Neural crest cell (in vitro differentiated cells): ENCODE measurements at regions not wholly inside any gene's neighbourhood (a gene's known extent, or its start where the extent isn't known, plus 50 kb on each side); places are given as distances from the start of the nearest gene placed in this dataset.

Experiments
- DNase-seq: peaks from one replicate; pipeline ENCODE4 v3.0.0; 2021; ENCODE audit warnings: low read depth, mixed read lengths, low spot score
- H3K27ac Mint-ChIP-seq: one replicate; pipeline ENCODE4 v1.8.0; 2021; ENCODE audit warnings: mild to moderate bottlenecking, mixed read lengths; ENCODE audit not compliant: unreplicated experiment
- H3K27me3 Mint-ChIP-seq: 2 replicates; pipeline ENCODE4 v1.8.0; 2021; ENCODE audit warnings: low read depth, mild to moderate bottlenecking, mixed read lengths
- H3K36me3 Mint-ChIP-seq: 2 replicates; pipeline ENCODE4 v1.8.0; 2021; ENCODE audit warnings: low read depth, mild to moderate bottlenecking, mixed read lengths
- H3K4me1 Mint-ChIP-seq: 2 replicates; pipeline ENCODE4 v1.8.0; 2021; ENCODE audit warnings: mixed read lengths
- H3K4me3 Mint-ChIP-seq: one replicate; pipeline ENCODE4 v1.8.0; 2021; ENCODE audit warnings: mild to moderate bottlenecking, mixed read lengths
- H3K9me3 Mint-ChIP-seq: 2 replicates; pipeline ENCODE4 v1.8.0; 2021; ENCODE audit warnings: mixed read lengths
- TF ChIP-seq, protein P1 (sequence below): fragments of 200-600 bp; sonication (generic); conservative IDR thresholded peaks from 2 replicates; pipeline ENCODE4 v1.5.0; 2021; ENCODE audit warnings: antibody characterized with exemption, mild to moderate bottlenecking

DNA sequence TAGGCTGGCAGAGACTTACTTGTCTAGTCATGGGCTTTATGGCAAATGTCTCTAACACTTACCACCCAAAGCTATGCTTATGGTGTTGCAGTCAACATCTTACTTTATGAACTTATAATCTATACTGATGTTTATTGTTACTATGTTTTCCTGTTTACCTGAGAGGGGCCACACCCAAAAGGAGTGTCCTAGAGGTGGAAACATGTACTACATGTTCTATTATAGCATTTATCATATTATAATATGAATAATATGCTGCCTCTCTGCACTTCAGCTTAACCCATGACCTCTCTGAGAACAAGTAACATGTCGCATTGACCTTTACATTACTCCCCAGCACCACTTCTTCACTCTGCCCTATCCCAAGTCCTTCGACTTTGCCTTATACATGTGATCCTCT is 501.8 kb downstream of the ETNK1 start:
- Mint-ChIP-seq H3K4me1 (no peaks in the 10 kb centered on the region), H3K9me3 (no peaks in the 10 kb centered on the region), H3K4me3 (no peak overlapping the region), H3K36me3 (no peaks in the 10 kb centered on the region), H3K27me3 (no peaks in the 10 kb centered on the region), H3K27ac (no peak overlapping the region)
- TF ChIP-seq, protein P1, sequence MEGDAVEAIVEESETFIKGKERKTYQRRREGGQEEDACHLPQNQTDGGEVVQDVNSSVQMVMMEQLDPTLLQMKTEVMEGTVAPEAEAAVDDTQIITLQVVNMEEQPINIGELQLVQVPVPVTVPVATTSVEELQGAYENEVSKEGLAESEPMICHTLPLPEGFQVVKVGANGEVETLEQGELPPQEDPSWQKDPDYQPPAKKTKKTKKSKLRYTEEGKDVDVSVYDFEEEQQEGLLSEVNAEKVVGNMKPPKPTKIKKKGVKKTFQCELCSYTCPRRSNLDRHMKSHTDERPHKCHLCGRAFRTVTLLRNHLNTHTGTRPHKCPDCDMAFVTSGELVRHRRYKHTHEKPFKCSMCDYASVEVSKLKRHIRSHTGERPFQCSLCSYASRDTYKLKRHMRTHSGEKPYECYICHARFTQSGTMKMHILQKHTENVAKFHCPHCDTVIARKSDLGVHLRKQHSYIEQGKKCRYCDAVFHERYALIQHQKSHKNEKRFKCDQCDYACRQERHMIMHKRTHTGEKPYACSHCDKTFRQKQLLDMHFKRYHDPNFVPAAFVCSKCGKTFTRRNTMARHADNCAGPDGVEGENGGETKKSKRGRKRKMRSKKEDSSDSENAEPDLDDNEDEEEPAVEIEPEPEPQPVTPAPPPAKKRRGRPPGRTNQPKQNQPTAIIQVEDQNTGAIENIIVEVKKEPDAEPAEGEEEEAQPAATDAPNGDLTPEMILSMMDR, result peak; percentile 44
- no peak for DNase-seq

- H3K27ac Mint-ChIP-seq, result no peak overlapping the region
- H3K4me1 Mint-ChIP-seq, result no peaks in the 10 kb centered on the region
- no peak overlapping the region for H3K4me3 Mint-ChIP-seq
- TF ChIP-seq, protein P1, result no peak
- H3K9me3 Mint-ChIP-seq, result no peaks in the 10 kb centered on the region
- DNase-seq, result no peak
- H3K36me3 Mint-ChIP-seq, result no peaks in the 10 kb centered on the region
- no peaks in the 10 kb centered on the region for H3K27me3 Mint-ChIP-seq
These were observed 502.7 kb downstream of the ETNK1 start for GRCh38 chr12:23127701-23128100.

GRCh38 chr12:23128462-23128861 is 503.5 kb downstream of the ETNK1 start:
- H3K4me3 Mint-ChIP-seq, result no peak overlapping the region
- H3K27me3 Mint-ChIP-seq, result no peaks in the 10 kb centered on the region
- no peak for DNase-seq
- no peaks in the 10 kb centered on the region for H3K9me3 Mint-ChIP-seq
- TF ChIP-seq, protein P1, result no peak
- H3K27ac Mint-ChIP-seq, result no peak overlapping the region
- no peaks in the 10 kb centered on the region for H3K36me3 Mint-ChIP-seq
- no peaks in the 10 kb centered on the region for H3K4me1 Mint-ChIP-seq

- DNase-seq, result no peak
- TF ChIP-seq, protein P1, result no peak
- Mint-ChIP-seq H3K27ac (no peak overlapping the region), H3K4me3 (no peak overlapping the region), H3K36me3 (no peaks in the 10 kb centered on the region), H3K9me3 (peaks cover 2% of the 10 kb centered on the region), H3K4me1 (no peaks in the 10 kb centered on the region), H3K27me3 (no peaks in the 10 kb centered on the region)
These were observed 507.4 kb downstream of the ETNK1 start for GRCh38 chr12:23132357-23132756.

GRCh38 chr12:23133471-23133870 is 508.5 kb downstream of the ETNK1 start:
- H3K27me3 Mint-ChIP-seq, result no peaks in the 10 kb centered on the region
- no peak overlapping the region for H3K4me3 Mint-ChIP-seq
- DNase-seq, result no peak

More at GRCh38 chr12:23133471-23133870, 508.5 kb downstream of the ETNK1 start:
- TF ChIP-seq, protein P1, result no peak
- Mint-ChIP-seq H3K36me3 (no peaks in the 10 kb centered on the region), H3K27ac (no peak overlapping the region), H3K4me1 (no peaks in the 10 kb centered on the region), H3K9me3 (peaks cover 2% of the 10 kb centered on the region)
